Neural progenitor cell (in vitro differentiated cells): ENCODE measurements at regions not wholly inside any gene's neighbourhood (a gene's known extent, or its start where the extent isn't known, plus 50 kb on each side); places are given as distances from the start of the nearest gene placed in this dataset.

Experiments used
- DNase-seq: peaks from one replicate; pipeline ENCODE4 v3.0.0-alpha.2; 2016; ENCODE audit warnings: low spot score
- H2AFZ ChIP-seq: fragments of 200-600 bp; sonication (generic); replicated peaks from 2 replicates; pipeline ENCODE4 v1.6.1; 2016; ENCODE audit warnings: antibody characterized with exemption
- H3F3A ChIP-seq: fragments of 200-600 bp; sonication (generic); 2 replicates; pipeline ENCODE4 v1.6.1; 2016; ENCODE audit warnings: antibody characterized with exemption, low read depth
- H3K27ac ChIP-seq: fragments of 200-600 bp; sonication (generic); 2 replicates; pipeline ENCODE4 v1.5.1; 2016; ENCODE audit warnings: mild to moderate bottlenecking
- H3K27me3 ChIP-seq: fragments of 200-600 bp; sonication (generic); 2 replicates; pipeline ENCODE4 v1.6.1; 2016; ENCODE audit warnings: mild to moderate bottlenecking, moderate library complexity
- H3K36me3 ChIP-seq: fragments of 200-600 bp; sonication (generic); 2 replicates; pipeline ENCODE4 v1.5.1; 2016
- H3K4me1 ChIP-seq: fragments of 200-600 bp; sonication (generic); 2 replicates; pipeline ENCODE4 v1.6.1; 2016; ENCODE audit warnings: mixed run types
- H3K4me2 ChIP-seq: fragments of 200-600 bp; sonication (generic); 2 replicates; pipeline ENCODE4 v1.6.1; 2016
- H3K4me3 ChIP-seq: fragments of 200-600 bp; sonication (generic); 2 replicates; pipeline ENCODE4 v1.5.1; 2016
- H3K79me2 ChIP-seq: fragments of 200-600 bp; sonication (generic); 2 replicates; pipeline ENCODE4 v1.6.1; 2016; ENCODE audit warnings: low read depth
- H3K9ac ChIP-seq: fragments of 200-600 bp; sonication (generic); 2 replicates; pipeline ENCODE4 v1.6.1; 2016
- H3K9me3 ChIP-seq: fragments of 200-600 bp; sonication (generic); 2 replicates; pipeline ENCODE4 v1.5.1; 2016; ENCODE audit warnings: low read depth
- H4K20me1 ChIP-seq: fragments of 200-600 bp; sonication (generic); 2 replicates; pipeline ENCODE4 v1.6.1; 2016; ENCODE audit warnings: low read depth
- H3K27ac Mint-ChIP-seq: 3 replicates; pipeline ENCODE4 v1.8.0; 2021; ENCODE audit warnings: mixed read lengths
- H3K27me3 Mint-ChIP-seq: 2 replicates; pipeline ENCODE4 v1.8.0; 2022; ENCODE audit warnings: low read depth, mild to moderate bottlenecking, inconsistent platforms, moderate library complexity, mixed read lengths; ENCODE audit not compliant: insufficient read depth
- H3K36me3 Mint-ChIP-seq: 3 replicates; pipeline ENCODE4 v1.8.0; 2021; ENCODE audit warnings: mixed read lengths
- H3K4me1 Mint-ChIP-seq: 3 replicates; pipeline ENCODE4 v1.8.0; 2021; ENCODE audit warnings: mixed read lengths
- H3K4me3 Mint-ChIP-seq: 3 replicates; pipeline ENCODE4 v1.8.0; 2021; ENCODE audit warnings: mild to moderate bottlenecking, moderate library complexity, mixed read lengths
- H3K9me3 Mint-ChIP-seq: 3 replicates; pipeline ENCODE4 v1.8.0; 2020; ENCODE audit warnings: mixed read lengths
- CTCF ChIP-seq: fragments of 200-600 bp; sonication (generic); IDR thresholded peaks from 2 replicates; pipeline ENCODE4 v1.5.1; 2017; ENCODE audit warnings: antibody characterized with exemption, mild to moderate bottlenecking
- EZH2 ChIP-seq: fragments of 200-600 bp; sonication (generic); IDR thresholded peaks from 2 replicates; pipeline ENCODE4 v1.6.1; 2017; ENCODE audit warnings: antibody characterized with exemption, mild to moderate bottlenecking, moderate library complexity
- EZH2phosphoT487 ChIP-seq: fragments of 200-600 bp; sonication (generic); IDR thresholded peaks from 2 replicates; pipeline ENCODE4 v1.6.1; 2017; ENCODE audit warnings: antibody characterized with exemption

GRCh38 chr1:212166244-212166643 lies 119.0 kb upstream of the PPP2R5A start:
- H3K27ac Mint-ChIP-seq = no peak overlapping the region
- Histone ChIP-seq H3K36me3 (no peaks in the 10 kb centered on the region), H3K9me3 (no peaks in the 10 kb centered on the region), H3K27me3 (no peaks in the 10 kb centered on the region), H4K20me1 (no peaks in the 10 kb centered on the region), H3K4me3 (no peak overlapping the region), H3K27ac (no peak overlapping the region), H2AFZ (no peak overlapping the region), H3K9ac (no peak overlapping the region), H3K79me2 (no peaks in the 10 kb centered on the region), H3F3A (no peaks in the 10 kb centered on the region), H3K4me2 (no peak overlapping the region), H3K4me1 (no peaks in the 10 kb centered on the region)
- TF ChIP-seq CTCF (no peak), EZH2 (no peak), EZH2phosphoT487 (no peak)
- H3K36me3 Mint-ChIP-seq = no peaks in the 10 kb centered on the region
- no peak overlapping the region for H3K4me3 Mint-ChIP-seq
- no peak for DNase-seq
- H3K27me3 Mint-ChIP-seq = peaks cover 3% of the 10 kb centered on the region
- H3K4me1 Mint-ChIP-seq = peaks cover 8% of the 10 kb centered on the region
- no peaks in the 10 kb centered on the region for H3K9me3 Mint-ChIP-seq

- no peaks in the 10 kb centered on the region for H4K20me1 ChIP-seq
Measured at GRCh38 chr1:212166644-212167043, 118.6 kb upstream of the PPP2R5A start.

DNA sequence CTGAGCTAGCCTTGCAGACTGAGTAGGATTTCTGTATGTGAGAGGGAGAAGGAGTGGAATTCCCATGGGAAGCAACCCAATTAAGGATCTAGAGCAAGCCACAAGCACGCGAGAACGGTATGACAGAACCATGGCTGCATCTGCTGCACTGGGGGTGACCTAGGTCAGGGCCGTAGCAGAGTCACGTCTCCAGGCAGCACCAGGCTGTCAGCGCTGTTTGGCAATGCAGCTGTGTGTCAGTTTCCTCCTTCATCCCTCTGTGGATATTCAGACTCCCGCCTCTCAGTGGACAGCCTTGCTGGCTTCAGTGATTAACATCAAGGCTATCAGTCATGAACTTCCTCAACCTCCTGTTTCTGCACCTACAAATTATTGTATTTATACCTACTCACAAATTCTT lies 118.1 kb upstream of the PPP2R5A start:
- no peak for DNase-seq
- peaks cover 8% of the 10 kb centered on the region for H3K4me1 Mint-ChIP-seq
- no peaks in the 10 kb centered on the region for H3K9me3 Mint-ChIP-seq
- TF ChIP-seq EZH2phosphoT487 = no peak
- TF ChIP-seq EZH2 = no peak
- no peak for TF ChIP-seq CTCF
- no peaks in the 10 kb centered on the region for H3K9me3 ChIP-seq
- no peak overlapping the region for H2AFZ ChIP-seq
- no peak overlapping the region for H3K27ac Mint-ChIP-seq
- H3K9ac ChIP-seq = no peak overlapping the region
- H3K27ac ChIP-seq = no peak overlapping the region
- H3K36me3 Mint-ChIP-seq = no peaks in the 10 kb centered on the region
- no peaks in the 10 kb centered on the region for H3K79me2 ChIP-seq
- H3K4me1 ChIP-seq = no peaks in the 10 kb centered on the region
- no peak overlapping the region for H3K4me3 ChIP-seq
- H4K20me1 ChIP-seq = no peaks in the 10 kb centered on the region
- H3K27me3 ChIP-seq = no peaks in the 10 kb centered on the region
- H3K4me3 Mint-ChIP-seq = no peak overlapping the region
- H3K4me2 ChIP-seq = no peak overlapping the region
- H3K27me3 Mint-ChIP-seq = peaks cover 3% of the 10 kb centered on the region
- H3F3A ChIP-seq = no peaks in the 10 kb centered on the region
- H3K36me3 ChIP-seq = no peaks in the 10 kb centered on the region

More at GRCh38 chr1:212166644-212167043, 118.6 kb upstream of the PPP2R5A start:
- Histone ChIP-seq H3K36me3 (no peaks in the 10 kb centered on the region), H2AFZ (no peak overlapping the region), H3K27me3 (no peaks in the 10 kb centered on the region), H3K4me2 (no peak overlapping the region), H3F3A (no peaks in the 10 kb centered on the region), H3K27ac (no peak overlapping the region), H3K4me3 (no peak overlapping the region), H3K9ac (no peak overlapping the region), H3K79me2 (no peaks in the 10 kb centered on the region), H3K4me1 (no peaks in the 10 kb centered on the region), H3K9me3 (no peaks in the 10 kb centered on the region)
- TF ChIP-seq EZH2phosphoT487 (no peak), EZH2 (no peak), CTCF (no peak)
- peaks cover 3% of the 10 kb centered on the region for H3K27me3 Mint-ChIP-seq
- H3K27ac Mint-ChIP-seq = no peak overlapping the region
- DNase-seq = no peak
- no peaks in the 10 kb centered on the region for H3K9me3 Mint-ChIP-seq
- H3K4me1 Mint-ChIP-seq = peaks cover 8% of the 10 kb centered on the region
- H3K36me3 Mint-ChIP-seq = no peaks in the 10 kb centered on the region
- H3K4me3 Mint-ChIP-seq = no peak overlapping the region

DNA sequence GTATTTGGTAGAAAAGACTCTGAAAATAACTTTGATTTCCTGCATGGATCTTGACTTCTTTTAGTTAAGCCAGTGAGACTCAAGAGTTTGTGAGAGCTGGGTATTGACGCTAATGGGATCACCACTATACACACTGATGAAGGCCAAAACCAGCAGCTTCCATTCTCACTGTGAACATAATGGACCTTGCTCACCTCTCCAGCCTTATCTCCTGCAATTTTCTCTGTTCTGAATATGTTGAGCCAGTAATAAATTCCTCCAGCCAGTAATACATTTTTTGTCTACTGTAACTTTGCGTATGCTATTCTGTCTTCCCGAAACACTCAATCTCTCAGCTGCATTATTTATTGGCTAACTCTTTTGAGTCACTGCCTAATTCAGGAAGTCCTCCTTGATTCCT lies 111.6 kb upstream of the PPP2R5A start:
- H3K4me3 Mint-ChIP-seq = no peak overlapping the region

More for the DNA sequence above, 111.6 kb upstream of the PPP2R5A start:
- Histone ChIP-seq H3K9me3 (no peaks in the 10 kb centered on the region), H2AFZ (no peak overlapping the region), H3K27ac (no peak overlapping the region), H4K20me1 (no peaks in the 10 kb centered on the region), H3K4me2 (no peak overlapping the region), H3K79me2 (no peaks in the 10 kb centered on the region), H3K4me1 (no peaks in the 10 kb centered on the region), H3K27me3 (no peaks in the 10 kb centered on the region), H3K36me3 (no peaks in the 10 kb centered on the region), H3K9ac (no peak overlapping the region), H3K4me3 (no peak overlapping the region), H3F3A (no peaks in the 10 kb centered on the region)
- Mint-ChIP-seq H3K27me3 (no peaks in the 10 kb centered on the region), H3K9me3 (no peaks in the 10 kb centered on the region), H3K4me1 (peaks cover 5% of the 10 kb centered on the region), H3K27ac (no peak overlapping the region), H3K36me3 (no peaks in the 10 kb centered on the region)
- DNase-seq = no peak
- TF ChIP-seq CTCF (no peak), EZH2 (no peak), EZH2phosphoT487 (no peak)
